ENCODE measurements at regions not wholly inside any gene's neighbourhood (a gene's known extent, or its start where the extent isn't known, plus 50 kb on each side); places are given as distances from the start of the nearest gene placed in this dataset.

DNA sequence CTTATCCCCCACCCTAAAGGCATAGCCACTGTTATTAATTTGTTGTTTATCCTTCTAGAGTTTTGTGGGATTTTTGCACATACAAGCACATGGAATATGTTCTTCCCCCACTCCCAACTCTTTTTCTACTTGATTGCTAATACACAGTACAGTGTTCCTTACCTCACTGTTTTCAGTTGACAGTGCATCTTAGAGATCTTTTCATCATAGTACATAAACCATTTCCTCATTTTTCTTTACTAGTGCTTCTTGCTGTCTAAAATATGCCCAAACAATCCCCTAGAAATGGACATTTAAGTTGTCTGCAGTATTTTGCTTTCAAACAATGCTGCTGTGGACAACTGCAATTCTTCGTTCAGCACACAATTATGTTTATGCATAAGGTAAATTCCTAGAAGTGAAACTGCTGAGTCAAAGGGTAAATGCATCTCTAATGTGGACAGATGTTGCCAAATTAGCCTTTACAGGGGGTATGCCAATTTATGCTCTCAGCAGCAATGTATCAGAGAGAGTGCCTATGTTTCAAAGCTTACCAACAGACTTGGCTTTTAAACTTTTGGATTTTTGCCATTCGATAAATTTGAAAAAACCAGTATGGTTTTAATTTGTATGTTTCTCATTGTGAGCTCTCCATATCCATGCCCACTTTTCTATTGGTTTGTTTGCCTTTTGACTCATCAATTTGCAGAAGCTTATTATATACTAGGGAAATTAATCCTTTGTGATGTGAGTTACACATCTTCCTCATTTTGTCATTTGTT is 132.6 kb downstream of the MRPS6 start:
- TF ChIP-seq CTCF (IDR thresholded peaks at IDR 0.05; ENCODE audit: borderline replicate concordance, insufficient read depth, low read depth, low read length) = no peak
- no peak overlapping the region for H3K4me3 ChIP-seq (ENCODE audit: low read depth, low read length)

DNA sequence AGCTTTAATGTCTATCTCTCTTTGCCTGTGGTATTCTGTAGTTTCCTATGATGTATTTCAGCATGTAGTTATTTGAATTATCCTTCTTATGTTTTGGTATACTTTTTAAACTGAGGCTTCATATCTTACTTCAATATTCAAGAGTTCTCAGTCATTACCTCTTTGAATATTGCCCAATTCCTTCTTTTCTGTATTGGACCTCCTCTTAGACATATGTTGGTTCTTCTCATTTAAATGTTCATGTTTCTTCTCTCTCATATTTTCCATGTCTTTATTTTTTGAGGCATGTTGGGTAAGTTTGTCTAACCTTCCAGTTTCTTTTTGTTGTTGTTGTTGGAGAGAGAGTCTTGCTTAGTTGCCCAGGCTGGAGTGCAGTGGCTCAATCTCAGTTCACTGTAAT is 140.6 kb downstream of the MRPS6 start:
- H3K4me3 ChIP-seq (ENCODE audit: low read depth, low read length) = no peak overlapping the region
- no peak for TF ChIP-seq CTCF (IDR thresholded peaks at IDR 0.05; ENCODE audit: borderline replicate concordance, insufficient read depth, low read depth, low read length)

DNA sequence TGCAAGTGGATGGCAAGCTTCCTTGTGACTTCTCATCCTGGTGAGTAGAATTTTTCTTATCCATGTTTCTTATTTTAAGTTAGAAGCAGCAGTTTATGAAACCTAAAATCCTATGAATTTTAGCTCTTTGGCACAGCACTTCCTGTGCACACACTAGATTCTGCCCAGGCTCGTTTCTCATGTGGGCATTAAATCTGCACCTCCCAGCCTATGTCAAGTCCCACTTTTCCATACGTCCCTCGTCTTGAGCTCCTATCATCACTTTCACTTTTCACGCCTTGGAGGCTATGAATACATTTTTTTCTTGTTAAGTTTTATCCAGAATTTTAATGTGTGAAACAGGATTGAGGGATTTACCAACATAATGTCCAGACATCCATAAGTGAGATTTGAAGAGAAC is 142.1 kb downstream of the MRPS6 start:
- H3K4me3 ChIP-seq (ENCODE audit: low read depth, low read length) = no peak overlapping the region
- no peak for TF ChIP-seq CTCF (IDR thresholded peaks at IDR 0.05; ENCODE audit: borderline replicate concordance, insufficient read depth, low read depth, low read length)

- no peak overlapping the region for H3K4me3 ChIP-seq (ENCODE audit: low read depth, low read length)
- TF ChIP-seq CTCF (IDR thresholded peaks at IDR 0.05; ENCODE audit: borderline replicate concordance, insufficient read depth, low read depth, low read length) = no peak
Observed at GRCh38 chr21:34215911-34216717, 142.7 kb downstream of the MRPS6 start.

DNA sequence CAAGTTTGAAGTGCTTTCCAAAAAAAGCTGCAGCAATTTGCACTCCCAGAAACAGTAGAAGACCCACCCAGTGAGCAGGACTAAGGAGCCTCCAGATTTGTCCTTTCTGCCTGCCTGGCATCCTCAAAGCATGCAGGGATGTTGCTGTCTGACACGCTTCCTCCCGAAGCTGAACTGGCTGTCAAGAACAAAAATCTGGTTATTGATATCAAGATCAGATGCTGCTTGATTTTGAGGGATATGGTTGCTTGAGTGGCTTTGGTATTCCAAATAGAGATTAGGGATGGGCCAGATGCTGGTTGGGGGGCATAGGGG is 143.3 kb downstream of the MRPS6 start:
- H3K4me3 ChIP-seq (ENCODE audit: low read depth, low read length) = no peak overlapping the region
- TF ChIP-seq CTCF (IDR thresholded peaks at IDR 0.05; ENCODE audit: borderline replicate concordance, insufficient read depth, low read depth, low read length) = no peak

GRCh38 chr21:34217263-34217662 is 143.9 kb downstream of the MRPS6 start:
- H3K4me3 ChIP-seq (ENCODE audit: low read depth, low read length) = no peak overlapping the region
- no peak for TF ChIP-seq CTCF (IDR thresholded peaks at IDR 0.05; ENCODE audit: borderline replicate concordance, insufficient read depth, low read depth, low read length)

Data from GM12875 (cell line).